RWPE2 (cell line): ENCODE measurements at regions not wholly inside any gene's neighbourhood (a gene's known extent, or its start where the extent isn't known, plus 50 kb on each side); places are given as distances from the start of the nearest gene placed in this dataset.
"Not testable (repeated sequence)": the region's sequence is repeated elsewhere in the genome, so short reads cannot be mapped to it uniquely, and the experiment has no call there.

Experiments used
- ATAC-seq: fragments of 200-7000 bp; cut with Tn5 transposase; 3 replicates; pipeline ENCODE4 v1.9.1; 2021; ENCODE audit warnings: low read depth
- DNase-seq: peaks from one replicate; pipeline ENCODE4 v3.0.0-alpha.2; 2020; ENCODE audit warnings: low spot score
- H3K27ac ChIP-seq: fragments of 450-650 bp; 2 replicates; pipeline ENCODE4 v1.5.1; 2017; ENCODE audit warnings: mild to moderate bottlenecking; ENCODE audit not compliant: poor library complexity, severe bottlenecking
- H3K27me3 ChIP-seq: fragments of 250-450 bp; sonication (Bioruptor Pico); 2 replicates; pipeline ENCODE4 v1.5.1; 2021; ENCODE audit warnings: mild to moderate bottlenecking, moderate library complexity; ENCODE audit not compliant: insufficient read depth, poor library complexity, severe bottlenecking
- H3K36me3 ChIP-seq: fragments of 250-450 bp; sonication (Bioruptor Pico); 2 replicates; pipeline ENCODE4 v1.5.1; 2020; ENCODE audit warnings: low read depth, mild to moderate bottlenecking, moderate library complexity
- H3K4me1 ChIP-seq: fragments of 250-450 bp; sonication (Bioruptor Pico); 2 replicates; pipeline ENCODE4 v1.5.1; 2021; ENCODE audit warnings: mild to moderate bottlenecking, moderate library complexity; ENCODE audit not compliant: insufficient read depth, poor library complexity, severe bottlenecking
- H3K4me3 ChIP-seq: fragments of 250-450 bp; sonication (Bioruptor Pico); 2 replicates; pipeline ENCODE4 v1.5.1; 2021; ENCODE audit warnings: mild to moderate bottlenecking, moderate library complexity; ENCODE audit not compliant: severe bottlenecking
- H3K9me3 ChIP-seq: fragments of 250-450 bp; sonication (Bioruptor Pico); 2 replicates; pipeline ENCODE4 v1.5.1; 2021; ENCODE audit warnings: mild to moderate bottlenecking, moderate library complexity; ENCODE audit not compliant: severe bottlenecking
- CTCF ChIP-seq: fragments of 450-650 bp; IDR thresholded peaks from one replicate; pipeline ENCODE4 v1.5.1; 2017; ENCODE audit warnings: mild to moderate bottlenecking, moderate library complexity; ENCODE audit not compliant: poor library complexity, severe bottlenecking

GRCh38 chr4:52157071-52157470, 106.0 kb downstream of the SPATA18 start:
- H3K27ac ChIP-seq, DNase-seq, ATAC-seq, H3K36me3 ChIP-seq, H3K4me3 ChIP-seq, H3K9me3 ChIP-seq, H3K27me3 ChIP-seq, H3K4me1 ChIP-seq: not testable (repeated sequence)

- TF ChIP-seq CTCF = no peak
- H3K9me3 ChIP-seq = no peaks in the 10 kb centered on the region
- no peaks in the 10 kb centered on the region for H3K4me1 ChIP-seq
- no peaks in the 10 kb centered on the region for H3K36me3 ChIP-seq
- DNase-seq = no peak
- no peak for ATAC-seq
- H3K27me3 ChIP-seq = peaks cover 2% of the 10 kb centered on the region
- H3K4me3 ChIP-seq = no peak overlapping the region
- no peak overlapping the region for H3K27ac ChIP-seq
Measured at GRCh38 chr4:52157641-52158316, 106.7 kb downstream of the SPATA18 start.

DNA sequence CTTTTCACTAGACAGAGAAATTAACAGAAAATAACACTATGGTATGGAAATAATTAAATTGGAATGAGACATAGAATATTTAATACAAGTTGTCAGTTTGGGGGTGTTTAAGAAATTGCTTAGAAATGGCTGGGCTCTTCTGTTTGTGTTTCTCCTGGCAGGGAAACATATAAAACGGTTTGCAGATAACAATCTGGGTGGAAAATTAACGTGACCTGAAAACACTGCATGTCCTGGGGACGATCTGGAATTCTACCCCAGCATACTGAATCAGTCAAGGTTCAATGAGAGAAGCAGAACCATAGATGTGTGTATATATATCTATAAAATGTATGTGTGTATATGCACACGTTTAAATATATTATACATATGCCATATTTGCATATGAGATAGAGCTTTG, 109.8 kb downstream of the SPATA18 start:
- no peak for TF ChIP-seq CTCF
- DNase-seq (no peak), ATAC-seq (no peak)
- no peak overlapping the region for H3K4me3 ChIP-seq
- H3K36me3 ChIP-seq = no peaks in the 10 kb centered on the region
- H3K4me1 ChIP-seq = no peaks in the 10 kb centered on the region
- no peaks in the 10 kb centered on the region for H3K9me3 ChIP-seq
- no peak overlapping the region for H3K27ac ChIP-seq
- peaks cover 2% of the 10 kb centered on the region for H3K27me3 ChIP-seq

DNA sequence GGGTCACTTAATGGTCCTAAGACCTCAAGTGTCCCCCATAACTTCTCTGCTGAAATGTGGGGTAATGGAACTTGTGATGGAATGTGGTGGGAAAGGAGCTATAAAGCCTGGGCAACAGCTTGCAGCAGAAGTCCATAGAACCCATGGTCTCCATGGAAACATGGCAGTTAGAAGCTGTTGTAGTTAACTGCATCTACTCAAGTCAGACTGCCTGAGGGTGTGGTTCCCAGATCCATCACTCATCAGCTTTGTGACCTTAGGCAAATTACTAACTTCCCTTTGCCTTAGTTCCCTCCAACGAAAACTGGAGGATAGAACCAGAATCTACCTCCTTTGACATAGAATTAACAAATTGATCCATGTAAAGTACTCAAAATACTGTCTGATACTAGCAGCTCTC, 113.0 kb downstream of the SPATA18 start:
- H3K9me3 ChIP-seq = no peaks in the 10 kb centered on the region
- H3K27ac ChIP-seq = no peak overlapping the region
- DNase-seq (no peak), ATAC-seq (no peak)
- H3K36me3 ChIP-seq = no peaks in the 10 kb centered on the region
- no peak for TF ChIP-seq CTCF
- H3K4me3 ChIP-seq = no peak overlapping the region
- peaks cover 2% of the 10 kb centered on the region for H3K27me3 ChIP-seq
- no peaks in the 10 kb centered on the region for H3K4me1 ChIP-seq

DNA sequence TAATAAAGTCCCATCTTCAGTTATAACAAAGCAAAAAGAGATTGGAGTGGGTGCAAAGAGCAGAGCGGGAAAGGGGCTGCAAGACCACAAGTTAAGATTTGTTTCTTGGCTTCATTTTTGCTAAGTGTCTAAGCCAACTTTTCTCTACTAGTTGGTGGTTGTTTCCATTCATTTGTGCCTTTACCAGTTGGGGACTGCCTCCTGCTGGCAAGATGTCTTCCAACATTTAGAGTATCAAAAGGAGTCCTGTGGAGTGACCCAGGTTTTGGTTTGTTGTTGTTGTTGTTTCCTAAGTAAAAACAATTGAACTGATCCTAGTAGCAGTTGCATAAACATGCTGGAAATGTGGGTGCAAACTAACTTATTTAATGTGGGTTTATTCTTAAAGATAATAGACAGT, 121.1 kb downstream of the SPATA18 start:
- no peak for TF ChIP-seq CTCF
- no peak for DNase-seq
- peaks cover 3% of the 10 kb centered on the region for H3K27me3 ChIP-seq

More for the DNA sequence above, 121.1 kb downstream of the SPATA18 start:
- no peak for ATAC-seq
- Histone ChIP-seq H3K4me3 (no peak overlapping the region), H3K27ac (no peak overlapping the region), H3K36me3 (no peaks in the 10 kb centered on the region), H3K4me1 (no peaks in the 10 kb centered on the region), H3K9me3 (no peaks in the 10 kb centered on the region)
